Right cardiac atrium (tissue), 5 donors: ENCODE measurements at regions not wholly inside any gene's neighbourhood (a gene's known extent, or its start where the extent isn't known, plus 50 kb on each side); places are given as distances from the start of the nearest gene placed in this dataset.
"Not testable (repeated sequence)": the region's sequence is repeated elsewhere in the genome, so short reads cannot be mapped to it uniquely, and the experiment has no call there.

Experiments
- ATAC-seq, 2 donors: fragments of 200-7000 bp; cut with Tn5 transposase; one replicate each; pipeline versions ENCODE4 v1.8.0 to v1.9.1; 2020; ENCODE audit warnings: moderate library complexity in 2 of 2, mild to moderate bottlenecking in 1 of 2
- DNase-seq, 3 donors: peaks; one replicate each; pipeline ENCODE4 v3.0.0-alpha.2; 2020
- H3K27ac ChIP-seq: one replicate; pipeline ENCODE4 v1.5.1; 2013; ENCODE audit warnings: mild to moderate bottlenecking, low read length, control low read depth, moderate library complexity
- H3K27me3 ChIP-seq: one replicate; pipeline ENCODE4 v1.6.1; 2013; ENCODE audit not compliant: control insufficient read depth, insufficient read depth
- H3K4me1 ChIP-seq: one replicate; pipeline ENCODE4 v1.6.1; 2013; ENCODE audit warnings: low read length; ENCODE audit not compliant: control insufficient read depth, insufficient read depth
- H3K4me3 ChIP-seq: one replicate; pipeline ENCODE4 v1.5.1; 2013; ENCODE audit warnings: low read length, control low read depth
- H3K9me3 ChIP-seq: one replicate; pipeline ENCODE4 v1.6.1; 2013; ENCODE audit warnings: low read length; ENCODE audit not compliant: control insufficient read depth
- WGBS: extraction: QIAGEN DNeasy Blood & Tissue Kit; methylation state at CpG from one replicate; pipeline ENCODE4 v1.1.7; 2013; 5-methylcytosine and 5-hydroxymethylcytosine counted together
- intact Hi-C, 4 donors: fragments of 100-400 bp; cut with DNase I; formaldehyde crosslinking; loops; one replicate each; pipeline versions ENCODE4 v1.11.0 to v1.14.0; 2022 to 2023
- donor health status: healthy with polysubstance abuse.
- donor health status: DM: no; HTN: yes; CAD: no.
- donor health status: DM: no; HTN: no; CAD: no.
- donor health status: DM: no; HTN: yes; CAD: no; lungs with severe emphysema.
- donor health status: DM: yes; HTN: yes; CAD: no.

- intact Hi-C loops, result no loop called here
- Histone ChIP-seq H3K4me1 (no peaks in the 10 kb centered on the region), H3K27me3 (no peaks in the 10 kb centered on the region), H3K4me3 (no peak overlapping the region), H3K9me3 (no peaks in the 10 kb centered on the region), H3K27ac (no peak overlapping the region)
- 16% methylated on average over 2 of the region's 2 CpGs for WGBS
- ATAC-seq (peak; percentile 91 to 94), DNase-seq (no peak)
These were observed 73.3 kb upstream of the ZDHHC15 start for GRCh38 chrX:75596178-75596577.

- H3K27me3 ChIP-seq, H3K4me1 ChIP-seq, ATAC-seq, DNase-seq, H3K9me3 ChIP-seq, H3K27ac ChIP-seq, intact Hi-C loops, H3K4me3 ChIP-seq: not testable (repeated sequence)
- WGBS, result 85% methylated on average over 7 of the region's 7 CpGs
These were observed 70.3 kb upstream of the ZDHHC15 start for GRCh38 chrX:75593186-75593585.

- H3K27me3 ChIP-seq, result no peaks in the 10 kb centered on the region
- H3K27ac ChIP-seq, result no peak overlapping the region
- H3K4me3 ChIP-seq, result no peak overlapping the region
- 98% methylated on average over 13 of the region's 13 CpGs for WGBS
- DNase-seq (no peak), ATAC-seq (no peak)
- H3K9me3 ChIP-seq, result no peaks in the 10 kb centered on the region
- no peaks in the 10 kb centered on the region for H3K4me1 ChIP-seq
- intact Hi-C loops, result no loop called here
These were observed 59.7 kb upstream of the ZDHHC15 start for GRCh38 chrX:75582511-75582910.
